DND-41 (cell line): ENCODE measurements at regions not wholly inside any gene's neighbourhood (a gene's known extent, or its start where the extent isn't known, plus 50 kb on each side); places are given as distances from the start of the nearest gene placed in this dataset.
"Not testable (repeated sequence)": the region's sequence is repeated elsewhere in the genome, so short reads cannot be mapped to it uniquely, and the experiment has no call there.

Source experiments
- ATAC-seq: fragments of 200-7000 bp; cut with Tn5 transposase; 3 replicates; pipeline ENCODE4 v1.9.1; 2021; ENCODE audit warnings: low read depth; ENCODE audit not compliant: insufficient read depth
- DNase-seq: peaks from one replicate; pipeline ENCODE4 v3.0.0-alpha.2; 2020
- H2AFZ ChIP-seq: 2 replicates; pipeline ENCODE4 v1.6.0; 2012; ENCODE audit warnings: low read depth, low read length
- H3K27ac ChIP-seq: 2 replicates; pipeline ENCODE4 v1.5.1; 2012; ENCODE audit warnings: low read length, inconsistent platforms
- H3K27me3 ChIP-seq: fragments of 200-600 bp; sonication (generic); 2 replicates; pipeline ENCODE4 v1.6.0; 2012; ENCODE audit warnings: low read length, mild to moderate bottlenecking, inconsistent platforms; ENCODE audit not compliant: insufficient read depth, poor library complexity
- H3K36me3 ChIP-seq: 2 replicates; pipeline ENCODE4 v1.5.1; 2012; ENCODE audit warnings: low read length, inconsistent platforms; ENCODE audit not compliant: insufficient read depth
- H3K4me1 ChIP-seq: 2 replicates; pipeline ENCODE4 v1.5.1; 2012; ENCODE audit warnings: mild to moderate bottlenecking, low read length; ENCODE audit not compliant: insufficient read depth
- H3K4me2 ChIP-seq: 2 replicates; pipeline ENCODE4 v1.6.0; 2012; ENCODE audit warnings: mild to moderate bottlenecking, moderate library complexity, low read length, inconsistent platforms; ENCODE audit not compliant: insufficient read depth
- H3K4me3 ChIP-seq, 2 experiments: fragments of 200-600 bp in 1 of 2; shearing (Covaris generic) in 1 of 2; 2 replicates each; pipeline ENCODE4 v1.5.1; 2012 to 2016; ENCODE audit warnings: inconsistent platforms in 2 of 2, low read length in 2 of 2, mild to moderate bottlenecking in 2 of 2, low read depth in 1 of 2, moderate library complexity in 1 of 2
- H3K79me2 ChIP-seq: 2 replicates; pipeline ENCODE4 v1.6.0; 2012; ENCODE audit warnings: low read length, inconsistent platforms; ENCODE audit not compliant: insufficient read depth
- H3K9ac ChIP-seq: 2 replicates; pipeline ENCODE4 v1.6.0; 2012; ENCODE audit warnings: low read depth, mild to moderate bottlenecking, inconsistent platforms, low read length, moderate library complexity
- H3K9me3 ChIP-seq: 2 replicates; pipeline ENCODE4 v1.5.1; 2012; ENCODE audit warnings: low read length, moderate library complexity, mild to moderate bottlenecking, inconsistent platforms; ENCODE audit not compliant: insufficient read depth, severe bottlenecking
- H4K20me1 ChIP-seq: 2 replicates; pipeline ENCODE4 v1.6.0; 2012; ENCODE audit warnings: low read length; ENCODE audit not compliant: insufficient read depth
- EZH2 ChIP-seq: IDR thresholded peaks from 3 replicates; pipeline ENCODE4 v1.6.1; 2012; ENCODE audit warnings: borderline replicate concordance, low read depth, mild to moderate bottlenecking, moderate library complexity, low read length, inconsistent platforms; ENCODE audit not compliant: severe bottlenecking
- TF ChIP-seq, protein P1 (sequence below): IDR thresholded peaks from 2 replicates; pipeline ENCODE4 v1.5.1; 2012; ENCODE audit warnings: borderline replicate concordance, low read length, moderate library complexity, mild to moderate bottlenecking; ENCODE audit not compliant: poor library complexity, severe bottlenecking; ENCODE audit errors: extremely low read depth

DNA sequence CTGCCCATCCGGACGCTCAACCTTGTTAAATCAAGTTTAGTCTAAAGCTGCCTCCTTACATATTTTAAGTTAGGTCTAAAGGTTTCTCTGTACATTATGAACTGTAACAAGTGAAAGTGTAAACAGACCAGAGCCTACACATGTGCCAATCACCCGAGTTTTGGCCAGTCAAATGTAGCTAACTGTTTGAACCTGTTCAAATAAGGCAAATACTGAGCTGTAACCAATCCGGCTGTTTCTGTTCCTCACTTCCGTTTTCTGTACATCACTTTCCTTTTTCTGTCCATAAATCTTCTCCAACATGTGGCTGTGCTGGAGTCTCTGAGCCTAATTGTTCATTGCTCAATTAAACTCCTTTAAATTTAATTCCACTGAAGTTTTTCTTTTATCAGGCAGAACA lies 113.3 kb upstream of the SHISA3 start:
- Histone ChIP-seq H3K4me3 (no peak overlapping the region), H3K27ac (no peak overlapping the region), H3K4me2 (no peak overlapping the region), H2AFZ (no peak overlapping the region), H4K20me1 (no peaks in the 10 kb centered on the region), H3K79me2 (no peaks in the 10 kb centered on the region), H3K9me3 (no peaks in the 10 kb centered on the region), H3K36me3 (no peaks in the 10 kb centered on the region), H3K27me3 (no peaks in the 10 kb centered on the region), H3K4me1 (no peaks in the 10 kb centered on the region), H3K9ac (no peak overlapping the region)
- ATAC-seq (no peak), DNase-seq (no peak)
- TF ChIP-seq, protein P1, sequence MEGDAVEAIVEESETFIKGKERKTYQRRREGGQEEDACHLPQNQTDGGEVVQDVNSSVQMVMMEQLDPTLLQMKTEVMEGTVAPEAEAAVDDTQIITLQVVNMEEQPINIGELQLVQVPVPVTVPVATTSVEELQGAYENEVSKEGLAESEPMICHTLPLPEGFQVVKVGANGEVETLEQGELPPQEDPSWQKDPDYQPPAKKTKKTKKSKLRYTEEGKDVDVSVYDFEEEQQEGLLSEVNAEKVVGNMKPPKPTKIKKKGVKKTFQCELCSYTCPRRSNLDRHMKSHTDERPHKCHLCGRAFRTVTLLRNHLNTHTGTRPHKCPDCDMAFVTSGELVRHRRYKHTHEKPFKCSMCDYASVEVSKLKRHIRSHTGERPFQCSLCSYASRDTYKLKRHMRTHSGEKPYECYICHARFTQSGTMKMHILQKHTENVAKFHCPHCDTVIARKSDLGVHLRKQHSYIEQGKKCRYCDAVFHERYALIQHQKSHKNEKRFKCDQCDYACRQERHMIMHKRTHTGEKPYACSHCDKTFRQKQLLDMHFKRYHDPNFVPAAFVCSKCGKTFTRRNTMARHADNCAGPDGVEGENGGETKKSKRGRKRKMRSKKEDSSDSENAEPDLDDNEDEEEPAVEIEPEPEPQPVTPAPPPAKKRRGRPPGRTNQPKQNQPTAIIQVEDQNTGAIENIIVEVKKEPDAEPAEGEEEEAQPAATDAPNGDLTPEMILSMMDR: no peak
- no peak for TF ChIP-seq EZH2

DNA sequence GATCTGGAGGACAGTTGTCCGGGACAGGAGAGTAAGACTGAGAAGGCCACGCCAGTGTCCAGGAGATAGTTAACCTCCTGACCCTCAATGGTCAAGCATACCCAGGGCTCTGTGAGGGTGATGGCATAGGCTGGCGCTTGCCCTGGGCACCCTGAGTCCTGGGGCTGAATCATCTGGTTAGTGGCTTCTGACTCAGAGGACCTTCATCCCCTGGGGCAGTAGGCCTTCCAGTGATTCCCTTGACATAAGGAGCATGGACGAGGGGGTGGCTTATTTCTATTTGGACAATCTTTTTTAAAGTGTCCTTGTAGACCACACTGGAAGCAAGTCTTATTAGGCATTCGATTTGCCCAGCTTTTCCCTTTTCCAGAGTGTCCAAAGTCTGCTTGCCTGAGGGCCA lies 108.4 kb upstream of the SHISA3 start:
- not testable (repeated sequence) for H3K9ac ChIP-seq, ATAC-seq, H3K4me2 ChIP-seq, H3K27ac ChIP-seq, H3K36me3 ChIP-seq, H3K4me3 ChIP-seq, H4K20me1 ChIP-seq, H2AFZ ChIP-seq, H3K79me2 ChIP-seq, H3K27me3 ChIP-seq, H3K9me3 ChIP-seq, DNase-seq, H3K4me1 ChIP-seq

DNA sequence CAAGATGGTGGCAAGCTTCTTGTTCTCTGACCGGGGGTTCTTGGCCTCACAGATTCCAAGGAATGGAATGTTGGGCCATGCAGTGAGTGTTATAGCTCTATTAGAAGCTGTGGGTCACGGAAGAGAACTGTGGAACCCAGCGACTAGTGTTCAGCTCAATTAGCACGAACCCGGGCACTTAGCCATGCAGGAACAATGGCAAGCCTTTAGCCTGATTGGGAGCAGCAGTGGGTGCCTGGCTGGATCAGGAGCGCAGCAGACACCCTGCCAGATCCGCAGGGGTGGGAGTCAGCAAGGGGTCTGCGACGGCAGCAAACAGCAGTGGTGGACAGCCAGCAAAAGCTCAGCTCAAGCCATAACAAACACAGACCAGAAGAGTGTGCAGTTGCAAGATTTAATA lies 105.1 kb upstream of the SHISA3 start:
- not testable (repeated sequence) for H3K36me3 ChIP-seq, DNase-seq, H4K20me1 ChIP-seq, H3K27me3 ChIP-seq, H3K4me1 ChIP-seq, H3K27ac ChIP-seq, H3K9ac ChIP-seq, H3K79me2 ChIP-seq, H2AFZ ChIP-seq, ATAC-seq, H3K9me3 ChIP-seq, H3K4me3 ChIP-seq, H3K4me2 ChIP-seq

DNA sequence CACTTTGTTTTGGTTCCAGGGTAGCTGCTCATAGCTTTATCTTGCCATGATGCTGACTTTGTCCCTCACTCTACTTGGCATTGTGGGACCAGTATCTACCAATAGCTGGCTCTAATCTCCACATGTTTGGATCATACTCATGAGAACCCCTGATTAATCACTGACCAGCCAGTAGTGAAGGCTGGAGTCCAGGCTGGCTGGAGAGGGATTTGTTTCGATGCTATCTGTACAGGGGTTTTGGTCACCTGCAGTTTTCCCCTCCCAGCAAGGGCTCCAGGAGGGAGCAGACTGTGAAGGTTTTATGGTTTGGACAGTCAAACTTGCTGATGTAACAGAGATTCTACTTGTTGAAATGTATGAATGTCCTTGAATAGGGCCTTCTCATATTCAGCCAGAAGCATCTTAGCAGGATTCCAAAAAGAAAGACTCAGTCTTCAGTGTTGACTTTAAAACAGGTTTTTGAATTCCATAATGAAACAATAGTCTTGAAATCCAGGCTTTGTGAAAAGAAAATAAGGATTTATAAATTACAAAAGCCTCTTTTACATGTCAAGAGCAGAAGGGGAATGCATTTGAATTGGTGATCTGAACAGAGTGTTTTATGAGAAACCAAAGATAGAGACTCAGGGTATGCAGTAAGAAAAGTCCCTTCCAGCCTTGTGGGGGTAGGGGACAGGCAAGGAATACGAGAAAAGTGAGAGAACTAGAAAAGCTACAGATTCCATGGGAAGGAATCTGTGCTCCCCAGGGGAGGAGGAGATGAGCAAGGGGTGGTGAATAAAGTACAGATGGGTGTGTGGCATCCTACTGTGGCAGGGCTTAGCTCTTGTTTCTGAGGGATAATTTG lies 103.1 kb upstream of the SHISA3 start:
- no peaks in the 10 kb centered on the region for H3K27me3 ChIP-seq
- H3K36me3 ChIP-seq: no peaks in the 10 kb centered on the region
- DNase-seq (no peak), ATAC-seq (no peak)
- H3K9me3 ChIP-seq: no peaks in the 10 kb centered on the region
- H3K4me2 ChIP-seq: no peak overlapping the region
- no peaks in the 10 kb centered on the region for H3K4me1 ChIP-seq
- no peak for TF ChIP-seq EZH2
- TF ChIP-seq, protein P1: no peak
- no peak overlapping the region for H2AFZ ChIP-seq
- H4K20me1 ChIP-seq: no peaks in the 10 kb centered on the region
- no peak overlapping the region for H3K4me3 ChIP-seq
- H3K9ac ChIP-seq: no peak overlapping the region
- H3K27ac ChIP-seq: no peak overlapping the region
- H3K79me2 ChIP-seq: no peaks in the 10 kb centered on the region
